SK-N-SH (cell line): ENCODE measurements at regions not wholly inside any gene's neighbourhood (a gene's known extent, or its start where the extent isn't known, plus 50 kb on each side); places are given as distances from the start of the nearest gene placed in this dataset.

Source experiments
- CTCF ChIA-PET: fragments of 300-600, 350-600 bp; formaldehyde crosslinking; extraction: SDS; loops from one replicate; lab custom pipeline; 2021; lab: Yijun Ruan, JAX
- POLR2A ChIA-PET: fragments of 350-600 bp; sonication (Branson Sonifier 250); formaldehyde crosslinking; extraction: SDS; loops from one replicate; lab custom pipeline; 2020; ENCODE audit warnings: antibody characterized with exemption, inconsistent platforms; lab: Yijun Ruan, JAX
- DNase-seq: peaks from one replicate; pipeline ENCODE4 v3.0.0; 2012
- H2AFZ ChIP-seq: fragments of 200-600 bp; sonication (generic); 2 replicates; pipeline ENCODE4 v1.8.1; 2016; ENCODE audit warnings: antibody characterized with exemption, mild to moderate bottlenecking, low read depth
- H3F3A ChIP-seq: fragments of 200-600 bp; sonication (generic); replicated peaks from 2 replicates; pipeline ENCODE3; 2016; ENCODE audit warnings: antibody characterized with exemption, mild to moderate bottlenecking; ENCODE audit not compliant: insufficient read depth
- H3K27ac ChIP-seq, 2 experiments: fragments of 200-500 bp in 1 of 2; fragments of 200-600 bp in 1 of 2; sonication (Bioruptor generic) in 1 of 2; sonication (generic), shearing (Covaris generic) in 1 of 2; 2 replicates each; pipeline versions ENCODE4 v1.5.1 to v1.6.1; 2014 to 2016; ENCODE audit warnings: low read depth in 2 of 2, inconsistent platforms in 1 of 2, low read length in 1 of 2, mild to moderate bottlenecking in 1 of 2, mixed read lengths in 1 of 2
- H3K27me3 ChIP-seq: fragments of 200-600 bp; sonication (generic), shearing (Covaris generic); 2 replicates; pipeline ENCODE4 v1.6.1; 2016; ENCODE audit warnings: mixed run types; ENCODE audit not compliant: insufficient read depth
- H3K36me3 ChIP-seq, 2 experiments: fragments of 200-500 bp in 1 of 2; fragments of 200-600 bp in 1 of 2; sonication (Bioruptor generic) in 1 of 2; sonication (generic) in 1 of 2; replicated peaks in 1 of 2; 2 replicates each; pipeline versions ENCODE3 to v1.5.1; 2014 to 2016; ENCODE audit warnings: low read length in 1 of 2, mild to moderate bottlenecking in 1 of 2; ENCODE audit not compliant: insufficient read depth in 2 of 2, control insufficient read depth in 1 of 2
- H3K4me1 ChIP-seq, 2 experiments: fragments of 200-500 bp in 1 of 2; fragments of 200-600 bp in 1 of 2; sonication (Bioruptor generic) in 1 of 2; sonication (generic), shearing (Covaris generic) in 1 of 2; 2 replicates each; pipeline versions ENCODE4 v1.5.1 to v1.6.1; 2014 to 2016; ENCODE audit warnings: low read depth in 1 of 2, low read length in 1 of 2, mixed run types in 1 of 2; ENCODE audit not compliant: insufficient read depth in 2 of 2, control insufficient read depth in 1 of 2
- H3K4me2 ChIP-seq: fragments of 200-600 bp; sonication (generic), shearing (Covaris generic); 2 replicates; pipeline ENCODE4 v1.6.1; 2017; ENCODE audit warnings: mixed run types
- H3K4me3 ChIP-seq, 2 experiments: fragments of 200-500 bp in 1 of 2; fragments of 200-600 bp in 1 of 2; sonication (Bioruptor generic) in 1 of 2; sonication (generic), shearing (Covaris generic) in 1 of 2; 2 replicates each; pipeline versions ENCODE4 v1.5.1 to v1.8.1; 2014 to 2016; ENCODE audit warnings: low read depth in 2 of 2, inconsistent platforms in 1 of 2, low read length in 1 of 2, mild to moderate bottlenecking in 1 of 2, mixed read lengths in 1 of 2, moderate library complexity in 1 of 2
- H3K79me2 ChIP-seq: fragments of 200-600 bp; sonication (generic); 2 replicates; pipeline ENCODE4 v1.8.1; 2017; ENCODE audit warnings: mild to moderate bottlenecking; ENCODE audit not compliant: insufficient read depth
- H3K9ac ChIP-seq: fragments of 200-600 bp; sonication (generic); 2 replicates; pipeline ENCODE4 v1.6.1; 2017; ENCODE audit warnings: mixed run types
- H3K9me2 ChIP-seq: fragments of 200-600 bp; sonication (generic); 2 replicates; pipeline ENCODE4 v1.6.1; 2017; ENCODE audit warnings: mixed run types
- H3K9me3 ChIP-seq: fragments of 200-600 bp; sonication (generic); 2 replicates; pipeline ENCODE4 v1.6.1; 2017; ENCODE audit warnings: mixed run types, mild to moderate bottlenecking, moderate library complexity
- H4K20me1 ChIP-seq: fragments of 200-600 bp; sonication (generic); 2 replicates; pipeline ENCODE4 v1.6.1; 2017; ENCODE audit warnings: mild to moderate bottlenecking, mixed run types; ENCODE audit not compliant: insufficient read depth
- CHD2 ChIP-seq: fragments of 150-350 bp; IDR thresholded peaks from 2 replicates; pipeline ENCODE4 v1.6.1; 2018; ENCODE audit warnings: low read length; ENCODE audit not compliant: partially characterized antibody
- ELF1 ChIP-seq: IDR thresholded peaks from 2 replicates; pipeline ENCODE4 v1.4.0; 2012
- EP300 ChIP-seq, 2 experiments: IDR thresholded peaks; 2 replicates each; pipeline versions ENCODE4 v1.4.0 to v1.6.1; 2012; ENCODE audit warnings: borderline replicate concordance in 1 of 2, low read depth in 1 of 2, low read length in 1 of 2
- EZH2phosphoT487 ChIP-seq: fragments of 200-600 bp; sonication (generic); IDR thresholded peaks from 2 replicates; pipeline ENCODE4 v1.6.1; 2017; ENCODE audit warnings: low read depth, mixed run types, mild to moderate bottlenecking, antibody characterized with exemption, moderate library complexity, borderline replicate concordance
- FOSL2 ChIP-seq: IDR thresholded peaks from 2 replicates; pipeline ENCODE4 v1.4.0; 2012; ENCODE audit warnings: low read depth, mild to moderate bottlenecking, moderate library complexity, borderline replicate concordance
- FOXJ3 ChIP-seq: sonication (generic); formaldehyde crosslinking; IDR thresholded peaks from 2 replicates; pipeline ENCODE4 v1.5.1; 2020; ENCODE audit warnings: mild to moderate bottlenecking, missing genetic modification reagents
- GABPA ChIP-seq: IDR thresholded peaks from 2 replicates; pipeline ENCODE4 v1.4.0; 2012; ENCODE audit warnings: low read depth, mild to moderate bottlenecking
- GATA2 ChIP-seq: sonication (generic); formaldehyde crosslinking; IDR thresholded peaks from 2 replicates; pipeline ENCODE4 v1.5.0; 2020; ENCODE audit warnings: mild to moderate bottlenecking, missing genetic modification reagents
- IRF3 ChIP-seq: fragments of 150-350 bp; IDR thresholded peaks from 2 replicates; pipeline ENCODE4 v1.6.1; 2016; ENCODE audit warnings: mild to moderate bottlenecking, low read depth, low read length
- MEF2A ChIP-seq: IDR thresholded peaks from 2 replicates; pipeline ENCODE4 v1.4.0; 2012; ENCODE audit warnings: low read depth, borderline replicate concordance
- MXI1 ChIP-seq: IDR thresholded peaks from 2 replicates; pipeline ENCODE4 v1.6.1; 2012; ENCODE audit warnings: mild to moderate bottlenecking, low read depth, low read length, improper control_type of control experiment
- NFIC ChIP-seq: IDR thresholded peaks from 2 replicates; pipeline ENCODE4 v1.4.0; 2012; ENCODE audit warnings: borderline replicate concordance
- RAD21 ChIP-seq: IDR thresholded peaks from 2 replicates; pipeline ENCODE4 v1.6.1; 2012; ENCODE audit warnings: mild to moderate bottlenecking, low read length
- RFX5 ChIP-seq: IDR thresholded peaks from 2 replicates; pipeline ENCODE4 v1.6.1; 2012; ENCODE audit warnings: mild to moderate bottlenecking, improper control_type of control experiment, low read length
- RXRA ChIP-seq: IDR thresholded peaks from 2 replicates; pipeline ENCODE4 v1.4.0; 2012; ENCODE audit warnings: low read depth, mild to moderate bottlenecking, borderline replicate concordance
- TAF1 ChIP-seq: IDR thresholded peaks from 2 replicates; pipeline ENCODE4 v1.6.1; 2012; ENCODE audit warnings: low read depth, mild to moderate bottlenecking, low read length, moderate library complexity, borderline replicate concordance
- TCF12 ChIP-seq: IDR thresholded peaks from 2 replicates; pipeline ENCODE4 v1.4.0; 2012
- TEAD4 ChIP-seq: IDR thresholded peaks from 2 replicates; pipeline ENCODE4 v1.4.0; 2012; ENCODE audit warnings: mild to moderate bottlenecking, borderline replicate concordance; ENCODE audit not compliant: insufficient read depth
- YY1 ChIP-seq: IDR thresholded peaks from 2 replicates; pipeline ENCODE4 v1.4.0; 2012; ENCODE audit warnings: low read depth, mild to moderate bottlenecking
- WGBS: methylation state at CpG from one replicate; pipeline ENCODE4 v1.1.6; 2017; ENCODE audit warnings: low lambda C conversion rate; 5-methylcytosine and 5-hydroxymethylcytosine counted together
- TF ChIP-seq, protein P1 (sequence below): IDR thresholded peaks from 2 replicates; pipeline ENCODE4 v1.4.0; 2012; ENCODE audit warnings: low read depth, borderline replicate concordance
- TF ChIP-seq, protein P2 (sequence below): IDR thresholded peaks from 2 replicates; pipeline ENCODE4 v1.6.1; 2012; ENCODE audit warnings: mild to moderate bottlenecking, low read depth, low read length, moderate library complexity

DNA sequence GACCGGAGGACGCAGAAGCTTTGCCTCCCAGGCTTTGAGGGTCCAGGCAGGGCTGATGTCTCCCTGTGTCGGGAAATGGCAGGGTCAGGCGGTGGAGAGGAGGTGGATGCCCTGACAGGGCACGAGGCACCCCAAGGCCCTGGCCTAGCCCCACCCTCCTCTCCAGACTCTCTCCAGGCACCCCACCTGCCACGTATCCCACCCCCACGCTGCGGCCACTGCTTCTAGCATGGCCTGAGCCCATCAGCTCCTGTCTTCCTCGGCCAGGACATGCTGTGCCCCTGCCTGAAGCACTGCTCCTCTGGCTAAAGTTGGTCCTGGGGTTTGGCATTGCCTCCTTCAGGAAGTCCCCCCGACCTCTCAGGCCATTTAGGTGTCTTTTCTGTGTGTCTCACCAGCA lies 64.2 kb upstream of the RXRA start:
- H3K36me3 ChIP-seq = no peaks in the 10 kb centered on the region
- peaks cover 9% of the 10 kb centered on the region for H3K27me3 ChIP-seq
- no peak overlapping the region for H3K27ac ChIP-seq
- WGBS = 53% methylated on average over 2 of the region's 10 CpGs
- H3K4me3 ChIP-seq = no peak overlapping the region
- TF ChIP-seq YY1 (no peak), MEF2A (no peak), EZH2phosphoT487 (no peak), NFIC (no peak), IRF3 (no peak), TEAD4 (no peak)
- POLR2A ChIA-PET = no interaction called here
- CTCF ChIA-PET = interaction anchor here (1.1 kb wide), 1 partner anchor 181 kb away, joined by 4 read pairs; no protein-coding TSS in a partner anchor
- H3K79me2 ChIP-seq = no peaks in the 10 kb centered on the region
- peaks cover 0 to 3% of the 10 kb centered on the region in 2 experiments; a peak in 1 of 4 replicates for H3K4me1 ChIP-seq
- no peak for DNase-seq
- no peak overlapping the region for H3K4me2 ChIP-seq
- H4K20me1 ChIP-seq = no peaks in the 10 kb centered on the region
- H3F3A ChIP-seq = no peaks in the 10 kb centered on the region
- H2AFZ ChIP-seq = no peak overlapping the region
- H3K9me3 ChIP-seq = no peaks in the 10 kb centered on the region
- no peaks in the 10 kb centered on the region for H3K9me2 ChIP-seq
- no peak overlapping the region for H3K9ac ChIP-seq

- CTCF ChIA-PET = interaction anchor here (1.3 to 1.7 kb wide), 2 partner anchors 71 to 180 kb away, joined by 3 to 5 read pairs; no protein-coding TSS in a partner anchor
- no peak overlapping the region for H3K4me3 ChIP-seq
- TF ChIP-seq, protein P1, sequence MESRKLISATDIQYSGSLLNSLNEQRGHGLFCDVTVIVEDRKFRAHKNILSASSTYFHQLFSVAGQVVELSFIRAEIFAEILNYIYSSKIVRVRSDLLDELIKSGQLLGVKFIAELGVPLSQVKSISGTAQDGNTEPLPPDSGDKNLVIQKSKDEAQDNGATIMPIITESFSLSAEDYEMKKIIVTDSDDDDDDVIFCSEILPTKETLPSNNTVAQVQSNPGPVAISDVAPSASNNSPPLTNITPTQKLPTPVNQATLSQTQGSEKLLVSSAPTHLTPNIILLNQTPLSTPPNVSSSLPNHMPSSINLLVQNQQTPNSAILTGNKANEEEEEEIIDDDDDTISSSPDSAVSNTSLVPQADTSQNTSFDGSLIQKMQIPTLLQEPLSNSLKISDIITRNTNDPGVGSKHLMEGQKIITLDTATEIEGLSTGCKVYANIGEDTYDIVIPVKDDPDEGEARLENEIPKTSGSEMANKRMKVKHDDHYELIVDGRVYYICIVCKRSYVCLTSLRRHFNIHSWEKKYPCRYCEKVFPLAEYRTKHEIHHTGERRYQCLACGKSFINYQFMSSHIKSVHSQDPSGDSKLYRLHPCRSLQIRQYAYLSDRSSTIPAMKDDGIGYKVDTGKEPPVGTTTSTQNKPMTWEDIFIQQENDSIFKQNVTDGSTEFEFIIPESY = no peak
- TF ChIP-seq TAF1 (no peak), MEF2A (no peak), YY1 (no peak), MXI1 (no peak), TCF12 (no peak), ELF1 (no peak), EP300 (IDR thresholded peaks at IDR 0.05; ENCODE audit: borderline replicate concordance in 1 of 2, low read depth in 1 of 2, low read length in 1 of 2) (no peak), GABPA (no peak), FOSL2 (no peak), RFX5 (no peak), GATA2 (CRISPR knock-in tag) (no peak), CHD2 (no peak), RXRA (no peak), NFIC (no peak), RAD21 (no peak), IRF3 (no peak), FOXJ3 (CRISPR knock-in tag) (no peak)
- TF ChIP-seq, protein P2, sequence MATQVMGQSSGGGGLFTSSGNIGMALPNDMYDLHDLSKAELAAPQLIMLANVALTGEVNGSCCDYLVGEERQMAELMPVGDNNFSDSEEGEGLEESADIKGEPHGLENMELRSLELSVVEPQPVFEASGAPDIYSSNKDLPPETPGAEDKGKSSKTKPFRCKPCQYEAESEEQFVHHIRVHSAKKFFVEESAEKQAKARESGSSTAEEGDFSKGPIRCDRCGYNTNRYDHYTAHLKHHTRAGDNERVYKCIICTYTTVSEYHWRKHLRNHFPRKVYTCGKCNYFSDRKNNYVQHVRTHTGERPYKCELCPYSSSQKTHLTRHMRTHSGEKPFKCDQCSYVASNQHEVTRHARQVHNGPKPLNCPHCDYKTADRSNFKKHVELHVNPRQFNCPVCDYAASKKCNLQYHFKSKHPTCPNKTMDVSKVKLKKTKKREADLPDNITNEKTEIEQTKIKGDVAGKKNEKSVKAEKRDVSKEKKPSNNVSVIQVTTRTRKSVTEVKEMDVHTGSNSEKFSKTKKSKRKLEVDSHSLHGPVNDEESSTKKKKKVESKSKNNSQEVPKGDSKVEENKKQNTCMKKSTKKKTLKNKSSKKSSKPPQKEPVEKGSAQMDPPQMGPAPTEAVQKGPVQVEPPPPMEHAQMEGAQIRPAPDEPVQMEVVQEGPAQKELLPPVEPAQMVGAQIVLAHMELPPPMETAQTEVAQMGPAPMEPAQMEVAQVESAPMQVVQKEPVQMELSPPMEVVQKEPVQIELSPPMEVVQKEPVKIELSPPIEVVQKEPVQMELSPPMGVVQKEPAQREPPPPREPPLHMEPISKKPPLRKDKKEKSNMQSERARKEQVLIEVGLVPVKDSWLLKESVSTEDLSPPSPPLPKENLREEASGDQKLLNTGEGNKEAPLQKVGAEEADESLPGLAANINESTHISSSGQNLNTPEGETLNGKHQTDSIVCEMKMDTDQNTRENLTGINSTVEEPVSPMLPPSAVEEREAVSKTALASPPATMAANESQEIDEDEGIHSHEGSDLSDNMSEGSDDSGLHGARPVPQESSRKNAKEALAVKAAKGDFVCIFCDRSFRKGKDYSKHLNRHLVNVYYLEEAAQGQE = no peak
- TF ChIP-seq, all 33 proteins: peak for 0
- Histone ChIP-seq H3K27ac (no peak overlapping the region), H3K9me3 (no peaks in the 10 kb centered on the region), H2AFZ (no peak overlapping the region), H3K27me3 (peaks cover 16% of the 10 kb centered on the region), H3K79me2 (no peaks in the 10 kb centered on the region), H3K9ac (no peak overlapping the region), H3K4me2 (no peak overlapping the region), H4K20me1 (no peaks in the 10 kb centered on the region), H3F3A (no peaks in the 10 kb centered on the region), H3K4me1 (no peaks in the 10 kb centered on the region; a peak in 1 of 4 replicates), H3K9me2 (no peaks in the 10 kb centered on the region), H3K36me3 (no peaks in the 10 kb centered on the region)
- 74% methylated on average over 11 of the region's 11 CpGs for WGBS
- DNase-seq = no peak
- POLR2A ChIA-PET = no interaction called here
Observed at GRCh38 chr9:134263596-134263995, 62.7 kb upstream of the RXRA start.
